ENCODE measurements at regions not wholly inside any gene's neighbourhood (a gene's known extent, or its start where the extent isn't known, plus 50 kb on each side); places are given as distances from the start of the nearest gene placed in this dataset.

DNA sequence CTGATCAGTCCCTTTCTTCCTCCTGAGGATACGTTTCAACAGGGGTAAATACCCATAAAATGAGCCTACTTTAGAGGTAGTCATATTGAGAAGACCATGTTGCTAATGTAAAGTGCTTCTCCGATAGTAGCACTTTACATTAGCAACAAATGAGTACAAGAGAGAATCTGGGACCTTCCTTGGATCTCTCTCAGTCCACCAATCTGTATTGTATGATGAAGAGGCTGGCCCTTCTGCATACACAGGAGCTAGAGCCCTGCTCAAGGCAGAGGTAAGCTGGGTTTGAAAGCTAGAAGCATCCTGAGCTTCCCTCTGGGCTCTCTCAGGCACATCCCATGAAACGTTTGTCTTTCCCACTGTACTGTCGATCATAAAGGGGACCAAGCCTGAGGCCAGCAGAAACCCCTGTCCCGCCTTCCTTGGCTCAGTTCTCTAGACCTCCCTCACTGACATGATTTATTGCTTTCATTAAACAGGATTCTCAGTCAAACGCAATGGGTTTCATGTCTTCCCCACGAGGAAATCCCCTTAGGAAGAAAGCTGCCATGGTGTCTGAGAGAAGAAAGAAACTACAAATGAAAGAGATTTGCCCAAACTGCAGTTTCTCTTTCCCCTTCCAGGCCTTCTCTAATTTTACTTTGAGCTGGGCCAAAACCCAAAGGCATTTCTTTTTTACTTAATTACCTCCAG lies 62.8 kb upstream of the BCAR3 start:
- DNase-seq, result no peak

DNA sequence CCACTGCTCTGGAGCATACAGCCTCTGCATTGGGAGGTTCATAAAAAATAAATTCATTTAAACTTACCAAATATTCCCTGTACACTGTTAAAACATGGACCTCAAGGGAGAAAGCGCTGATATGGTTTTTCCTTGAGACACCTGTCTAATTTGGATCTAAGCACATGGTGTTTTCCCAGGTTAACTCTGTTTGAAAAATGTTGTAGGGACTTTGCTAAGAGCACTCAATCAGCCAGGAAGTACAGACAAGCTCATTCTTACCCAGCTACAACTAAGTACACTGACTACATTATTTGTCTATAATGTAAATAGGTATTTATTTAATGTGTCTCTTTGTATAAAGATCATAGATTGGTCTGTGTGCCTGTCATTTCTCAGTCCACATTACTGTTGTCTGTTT lies 61.8 kb upstream of the BCAR3 start:
- DNase-seq, result no peak

DNA sequence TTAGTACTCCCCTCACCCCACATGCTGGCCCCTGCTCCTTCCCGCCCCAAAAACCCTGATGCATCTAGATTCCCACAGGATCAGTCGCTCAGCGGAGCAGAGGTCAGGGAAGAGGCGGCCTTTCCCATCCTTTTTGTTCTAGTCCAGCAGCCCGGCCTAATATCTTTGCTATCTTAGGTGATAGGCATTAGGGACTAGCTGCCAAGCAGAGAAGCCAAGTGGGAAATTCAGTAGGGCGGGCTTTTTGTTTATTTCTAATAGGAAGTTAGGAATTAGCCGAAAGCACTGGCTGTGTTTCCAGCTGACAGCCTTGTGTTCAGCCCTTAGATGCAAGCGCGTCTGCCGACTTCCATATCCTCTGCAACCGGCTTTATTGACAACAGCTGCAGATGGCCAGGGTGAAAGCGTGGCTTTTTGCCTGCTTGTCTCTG lies 59.0 kb upstream of the BCAR3 start:
- no peak for DNase-seq

DNA sequence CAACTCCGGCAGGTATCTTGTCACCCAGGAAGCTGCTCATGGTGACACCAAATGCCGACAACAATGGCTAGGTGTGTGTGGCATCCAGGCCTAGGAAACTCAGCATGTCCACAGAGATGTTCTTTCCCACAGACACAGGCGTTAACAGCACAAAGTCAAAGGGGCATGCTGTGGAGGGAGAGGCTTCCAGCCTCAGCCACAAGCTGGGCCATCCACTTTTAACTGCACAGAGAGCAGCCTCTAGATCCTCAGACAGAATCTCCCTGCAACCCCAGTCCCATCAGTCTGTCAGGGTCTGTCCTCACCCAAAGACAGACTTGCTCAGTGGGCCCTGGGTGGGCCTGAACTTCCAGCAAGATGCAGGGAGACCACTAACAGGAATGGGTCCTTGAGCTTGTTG lies 58.5 kb upstream of the BCAR3 start:
- DNase-seq, result no peak

DNA sequence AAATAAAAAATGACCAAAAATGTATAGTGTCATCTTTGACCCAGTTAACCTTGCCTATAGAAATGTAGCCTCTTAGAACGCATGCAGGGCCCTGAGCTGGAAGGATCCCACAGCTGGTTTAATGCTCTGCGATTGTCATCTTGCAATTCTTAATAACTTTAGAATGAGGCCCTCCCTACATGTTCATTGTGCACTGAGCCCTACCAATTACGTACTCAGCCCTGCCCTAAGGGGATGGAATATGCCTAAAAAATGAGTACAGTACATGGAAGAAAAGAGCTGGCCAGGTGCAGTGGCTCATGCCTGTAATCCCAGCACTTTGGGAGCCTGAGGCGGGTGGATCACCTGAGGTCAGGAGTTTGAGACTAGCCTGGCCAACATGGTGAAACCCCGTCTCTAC lies 57.8 kb upstream of the BCAR3 start:
- DNase-seq, result peak in 1 of 3 experiments; percentile 21

DNA sequence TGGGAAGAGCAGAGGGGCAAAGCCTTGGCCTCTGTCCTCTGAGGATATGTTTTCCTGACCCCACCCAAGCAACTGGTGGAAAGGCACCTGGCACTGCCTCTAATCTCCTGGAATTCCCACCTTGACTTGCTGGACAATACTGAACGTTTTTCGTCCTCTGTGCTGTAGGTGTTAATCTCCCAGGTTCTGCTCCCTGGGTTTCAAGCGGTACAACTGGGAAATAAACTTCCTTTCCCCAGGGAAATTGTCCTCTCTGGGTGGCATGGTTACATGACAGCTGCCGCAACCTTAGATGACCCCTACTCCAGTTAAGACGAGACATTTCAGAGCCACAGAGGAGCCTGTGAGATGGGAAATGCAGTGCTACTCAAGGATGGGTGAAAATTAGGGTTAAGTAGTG lies 57.3 kb upstream of the BCAR3 start:
- peak in 1 of 3 experiments; percentile 4 for DNase-seq

DNA sequence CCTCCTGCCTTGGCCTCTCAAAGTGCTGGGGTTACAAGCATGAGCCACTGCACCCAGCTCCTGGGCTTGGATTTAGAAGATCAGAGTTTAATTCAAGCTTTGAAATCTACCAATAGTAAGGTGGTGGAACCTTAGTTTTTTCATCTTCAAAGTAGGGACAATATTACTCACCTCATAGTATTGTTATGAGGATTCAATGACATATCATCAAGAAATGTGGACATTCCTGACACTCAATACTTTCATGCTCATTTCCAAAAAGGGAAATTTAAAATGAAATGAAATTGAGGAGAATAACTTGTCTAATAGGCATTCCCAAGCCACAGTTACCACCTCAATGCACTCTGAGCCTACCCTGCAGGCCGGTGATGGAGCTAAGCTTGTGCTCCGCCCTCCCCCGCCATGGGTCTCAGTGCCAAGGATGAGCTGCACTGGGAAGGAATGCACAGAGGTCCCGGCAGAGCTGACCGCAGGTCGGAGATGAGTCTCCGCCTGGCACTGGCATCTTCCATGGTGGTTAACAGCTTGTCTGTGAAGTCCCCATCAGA lies 56.5 kb upstream of the BCAR3 start:
- DNase-seq, result no peak

DNA sequence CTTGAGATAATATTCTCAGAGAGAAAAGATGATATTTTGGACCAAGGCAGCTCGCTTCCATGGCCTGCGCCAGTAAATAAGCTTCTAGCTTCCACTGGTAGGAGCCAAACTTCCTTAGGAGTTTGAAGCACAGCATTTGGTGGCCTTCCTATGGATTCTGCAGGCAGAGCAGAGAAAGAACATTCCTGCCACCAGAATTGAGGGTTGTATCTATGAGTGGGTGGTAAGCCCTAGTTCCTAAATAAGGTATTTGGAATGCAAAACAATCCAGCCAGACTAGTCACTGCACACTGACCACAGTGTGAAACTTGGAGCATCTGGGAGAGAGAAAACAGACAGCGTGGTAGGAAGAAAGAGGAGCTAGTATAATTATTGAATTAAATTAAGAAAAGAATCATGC lies 54.1 kb upstream of the BCAR3 start:
- no peak for DNase-seq

DNA sequence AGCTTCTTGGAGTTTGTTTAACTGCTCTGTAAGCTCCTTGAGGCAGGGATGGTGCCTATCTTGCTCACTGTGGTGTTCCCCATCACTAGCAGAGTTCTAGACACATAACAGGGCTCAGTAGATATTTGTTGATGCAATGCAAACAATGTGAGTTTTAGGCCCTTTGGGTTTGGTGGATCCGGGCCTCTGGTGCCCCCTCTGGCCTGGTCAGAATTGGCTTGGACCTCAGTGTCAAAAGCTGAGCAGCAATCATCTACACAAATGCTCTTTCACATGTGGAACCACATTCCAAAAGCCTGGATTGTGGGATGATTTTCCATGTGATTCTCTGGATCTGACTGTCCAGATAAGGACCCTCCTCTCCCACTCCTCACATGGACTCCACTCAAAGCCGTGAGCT lies 53.4 kb upstream of the BCAR3 start:
- no peak for DNase-seq

DNA sequence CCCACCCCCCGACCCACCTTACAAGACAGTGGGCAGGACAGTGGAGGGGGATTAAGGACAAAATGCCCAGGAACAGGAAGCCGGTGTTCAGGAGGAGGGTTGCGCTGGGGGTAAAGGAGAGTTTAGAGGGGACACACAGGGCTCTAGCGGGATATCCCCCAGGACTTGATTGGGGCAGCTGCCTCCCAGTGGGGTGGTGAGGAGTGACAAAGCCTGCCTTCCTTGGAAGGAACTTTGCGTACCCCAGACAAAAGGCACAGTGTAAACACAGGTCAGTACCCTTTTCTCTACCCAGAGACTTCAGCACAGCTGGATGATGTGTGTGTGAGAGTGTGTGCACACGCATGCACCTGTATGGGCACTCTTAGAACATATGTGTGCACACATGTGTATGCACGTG lies 51.7 kb upstream of the BCAR3 start:
- DNase-seq, result no peak

DNA sequence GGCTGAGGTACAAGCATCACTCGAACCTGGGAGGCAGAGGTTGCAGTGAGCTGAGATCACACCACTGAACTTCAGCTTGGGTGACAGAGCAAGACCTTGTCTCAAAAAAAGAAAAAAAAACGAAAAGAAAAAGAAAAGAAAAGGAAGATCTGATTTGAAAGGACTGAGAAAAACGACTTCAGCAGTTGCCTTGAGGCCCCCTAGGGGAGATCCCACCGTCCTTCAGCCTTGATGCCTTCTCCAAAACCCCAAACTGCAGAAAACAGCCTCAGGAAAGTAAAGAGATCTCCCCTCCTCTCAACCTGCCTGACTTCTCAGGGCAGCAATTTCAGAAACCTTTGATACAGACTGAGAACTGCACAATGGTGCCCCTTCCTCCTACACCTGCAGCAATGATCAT lies 50.9 kb upstream of the BCAR3 start:
- DNase-seq, result no peak
